NCI-H748 (cell line): ENCODE measurements at regions not wholly inside any gene's neighbourhood (a gene's known extent, or its start where the extent isn't known, plus 50 kb on each side); places are given as distances from the start of the nearest gene placed in this dataset.
"Not testable (repeated sequence)": the region's sequence is repeated elsewhere in the genome, so short reads cannot be mapped to it uniquely, and the experiment has no call there.

Experiments
- DNase-seq: peaks from one replicate; lab custom pipeline; 2025; ENCODE audit not compliant: unreplicated experiment; lab: John Stamatoyannopoulos, UW

GRCh38 chrX:151042842-151043241, 59.7 kb downstream of the HMGB3 start:
- DNase-seq: no peak

- not testable (repeated sequence) for DNase-seq
Measured at GRCh38 chrX:151066373-151066772, 83.2 kb downstream of the HMGB3 start.

- no peak for DNase-seq
Measured at GRCh38 chrX:151073767-151074166, 90.6 kb downstream of the HMGB3 start.

GRCh38 chrX:151081016-151081415, 95.4 kb upstream of the GPR50 start:
- DNase-seq: no peak

- DNase-seq: peak; percentile 81
Measured at GRCh38 chrX:151082077-151082948, 94.1 kb upstream of the GPR50 start.

- no peak for DNase-seq
Measured at GRCh38 chrX:151084454-151084853, 91.9 kb upstream of the GPR50 start.

- no peak for DNase-seq
Measured at GRCh38 chrX:151085207-151085606, 91.2 kb upstream of the GPR50 start.

GRCh38 chrX:151088221-151088620, 88.2 kb upstream of the GPR50 start:
- no peak for DNase-seq

- DNase-seq: no peak
Measured at GRCh38 chrX:151099001-151099400, 77.4 kb upstream of the GPR50 start.

- no peak for DNase-seq
Measured at GRCh38 chrX:151100799-151101198, 75.6 kb upstream of the GPR50 start.

GRCh38 chrX:151113200-151113599, 63.2 kb upstream of the GPR50 start:
- not testable (repeated sequence) for DNase-seq
